ENCODE measurements at regions not wholly inside any gene's neighbourhood (a gene's known extent, or its start where the extent isn't known, plus 50 kb on each side); places are given as distances from the start of the nearest gene placed in this dataset.

- TF ChIP-seq CTCF (conservative IDR thresholded peaks at IDR 0.05 in 1 of 2, IDR thresholded peaks at IDR 0.05 in 1 of 2; ENCODE audit: low read depth in 1 of 2, low read length in 2 of 2) (no peak), EZH2 (IDR thresholded peaks at IDR 0.05; ENCODE audit: low read length, missing control alignments) (no peak)
Observed at GRCh38 chr4:127370604-127371003, 262.2 kb upstream of the INTU start.

All from fibroblast of lung (primary cell).